Cardiac fibroblast (primary cell): ENCODE measurements at regions not wholly inside any gene's neighbourhood (a gene's known extent, or its start where the extent isn't known, plus 50 kb on each side); places are given as distances from the start of the nearest gene placed in this dataset.
"Not testable (repeated sequence)": the region's sequence is repeated elsewhere in the genome, so short reads cannot be mapped to it uniquely, and the experiment has no call there.

ENCODE experiments used
- DNase-seq, 2 donors: peaks; one replicate each; pipeline versions ENCODE4 v3.0.0 to v3.0.0-alpha.2; 2010; ENCODE audit warnings: low read depth in 2 of 2
- H3K4me3 ChIP-seq, 2 donors: replicated peaks in 1 of 2; 1 replicate in 1 of 2; 2 replicates in 1 of 2; pipeline ENCODE4 v1.5.1; 2011; ENCODE audit warnings: low read depth in 2 of 2, low read length in 2 of 2, mild to moderate bottlenecking in 2 of 2, moderate library complexity in 1 of 2
- CTCF ChIP-seq: IDR thresholded peaks from one replicate; pipeline ENCODE4 v1.5.1; 2011; ENCODE audit warnings: low read depth, mild to moderate bottlenecking, low read length, inconsistent platforms

- no peak for TF ChIP-seq CTCF
- DNase-seq = no peak
- no peak overlapping the region for H3K4me3 ChIP-seq
Observed at GRCh38 chr10:25869067-25869591, 64.9 kb upstream of the MYO3A start.

- no peak for TF ChIP-seq CTCF
- no peak overlapping the region for H3K4me3 ChIP-seq
- DNase-seq = no peak
Observed at GRCh38 chr10:25869609-25870008, 64.4 kb upstream of the MYO3A start.

- H3K4me3 ChIP-seq, DNase-seq: not testable (repeated sequence)
Observed at GRCh38 chr10:25874402-25874801, 59.6 kb upstream of the MYO3A start.

GRCh38 chr10:25875556-25876165 lies 58.4 kb upstream of the MYO3A start:
- H3K4me3 ChIP-seq = no peak overlapping the region
- DNase-seq = peak; percentile 74 to 78
- peak; percentile 85 for TF ChIP-seq CTCF

GRCh38 chr10:25877296-25877695 lies 56.7 kb upstream of the MYO3A start:
- TF ChIP-seq CTCF = no peak
- no peak for DNase-seq

More at GRCh38 chr10:25877296-25877695, 56.7 kb upstream of the MYO3A start:
- no peak overlapping the region for H3K4me3 ChIP-seq
